ENCODE measurements at regions not wholly inside any gene's neighbourhood (a gene's known extent, or its start where the extent isn't known, plus 50 kb on each side); places are given as distances from the start of the nearest gene placed in this dataset.

DNA sequence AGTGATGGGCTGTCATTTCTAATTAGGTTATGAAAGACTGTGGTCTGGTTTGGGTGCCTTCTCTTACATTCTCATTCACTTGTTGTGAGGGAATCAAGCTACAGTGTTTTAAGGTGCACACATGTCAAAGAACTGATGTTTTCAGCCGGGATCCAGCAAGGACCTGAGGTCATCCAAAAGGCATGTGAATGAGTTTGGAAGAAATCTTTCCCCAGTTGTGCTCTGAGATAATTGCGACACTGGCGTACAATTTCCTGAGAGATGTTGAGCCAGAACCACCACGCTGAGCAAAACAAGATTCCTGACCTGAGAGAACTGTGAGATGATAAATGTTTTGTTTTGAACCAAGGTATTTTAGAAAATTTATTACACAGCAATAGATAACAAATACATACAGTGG is 295.3 kb upstream of the SLITRK3 start:
- Histone ChIP-seq H3K4me3 (no peak overlapping the region), H4K20me1 (ENCODE audit: control insufficient read depth, insufficient read depth) (no peaks in the 10 kb centered on the region), H3K4me1 (ENCODE audit: control insufficient read depth, insufficient read depth, low read length) (no peaks in the 10 kb centered on the region), H3K9me3 (replicated peaks; ENCODE audit: control insufficient read depth, insufficient read depth, low read length) (no peaks in the 10 kb centered on the region), H2AFZ (ENCODE audit: control insufficient read depth, low read depth, low read length) (no peak overlapping the region), H3K36me3 (ENCODE audit: control insufficient read depth in 2 of 2, insufficient read depth in 2 of 2, low read length in 1 of 2) (no peaks in the 10 kb centered on the region), H3K9ac (ENCODE audit: control insufficient read depth, insufficient read depth, low read length) (no peak overlapping the region), H3K27ac (ENCODE audit: control insufficient read depth, insufficient read depth) (no peak overlapping the region), H3K4me2 (ENCODE audit: control insufficient read depth, insufficient read depth) (no peak overlapping the region), H3K27me3 (replicated peaks in 1 of 2; ENCODE audit: control insufficient read depth in 2 of 2, insufficient read depth in 2 of 2, low read length in 1 of 2) (no peaks in the 10 kb centered on the region), H3K79me2 (ENCODE audit: control insufficient read depth, insufficient read depth, low read length) (no peaks in the 10 kb centered on the region)
- ChIA-PET RAD21 (ENCODE audit: unreplicated experiment) (interaction anchor here (1.2 kb wide), 1 partner anchor 14 kb away, joined by 3 read pairs; no protein-coding TSS in a partner anchor), POLR2A (no interaction called here), SMC1A (ENCODE audit: uncharacterized antibody, unreplicated experiment) (interaction anchor here (2.2 kb wide), 1 partner anchor 11 kb away, joined by 6 read pairs; no protein-coding TSS in a partner anchor), CTCF (no interaction called here)
- DNase-seq (ENCODE audit: low read depth, low spot score) (no peak), ATAC-seq (no peak), FAIRE-seq (no peak)
- TF ChIP-seq, protein P1, sequence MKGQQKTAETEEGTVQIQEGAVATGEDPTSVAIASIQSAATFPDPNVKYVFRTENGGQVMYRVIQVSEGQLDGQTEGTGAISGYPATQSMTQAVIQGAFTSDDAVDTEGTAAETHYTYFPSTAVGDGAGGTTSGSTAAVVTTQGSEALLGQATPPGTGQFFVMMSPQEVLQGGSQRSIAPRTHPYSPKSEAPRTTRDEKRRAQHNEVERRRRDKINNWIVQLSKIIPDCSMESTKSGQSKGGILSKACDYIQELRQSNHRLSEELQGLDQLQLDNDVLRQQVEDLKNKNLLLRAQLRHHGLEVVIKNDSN (IDR thresholded peaks at IDR 0.05; ENCODE audit: borderline replicate concordance, extremely low read length, insufficient read depth, low read depth, low read length), result no peak
- TF ChIP-seq, protein P2, sequence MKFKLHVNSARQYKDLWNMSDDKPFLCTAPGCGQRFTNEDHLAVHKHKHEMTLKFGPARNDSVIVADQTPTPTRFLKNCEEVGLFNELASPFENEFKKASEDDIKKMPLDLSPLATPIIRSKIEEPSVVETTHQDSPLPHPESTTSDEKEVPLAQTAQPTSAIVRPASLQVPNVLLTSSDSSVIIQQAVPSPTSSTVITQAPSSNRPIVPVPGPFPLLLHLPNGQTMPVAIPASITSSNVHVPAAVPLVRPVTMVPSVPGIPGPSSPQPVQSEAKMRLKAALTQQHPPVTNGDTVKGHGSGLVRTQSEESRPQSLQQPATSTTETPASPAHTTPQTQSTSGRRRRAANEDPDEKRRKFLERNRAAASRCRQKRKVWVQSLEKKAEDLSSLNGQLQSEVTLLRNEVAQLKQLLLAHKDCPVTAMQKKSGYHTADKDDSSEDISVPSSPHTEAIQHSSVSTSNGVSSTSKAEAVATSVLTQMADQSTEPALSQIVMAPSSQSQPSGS (IDR thresholded peaks at IDR 0.05; ENCODE audit: low read length), result no peak
- TF ChIP-seq, protein P3, sequence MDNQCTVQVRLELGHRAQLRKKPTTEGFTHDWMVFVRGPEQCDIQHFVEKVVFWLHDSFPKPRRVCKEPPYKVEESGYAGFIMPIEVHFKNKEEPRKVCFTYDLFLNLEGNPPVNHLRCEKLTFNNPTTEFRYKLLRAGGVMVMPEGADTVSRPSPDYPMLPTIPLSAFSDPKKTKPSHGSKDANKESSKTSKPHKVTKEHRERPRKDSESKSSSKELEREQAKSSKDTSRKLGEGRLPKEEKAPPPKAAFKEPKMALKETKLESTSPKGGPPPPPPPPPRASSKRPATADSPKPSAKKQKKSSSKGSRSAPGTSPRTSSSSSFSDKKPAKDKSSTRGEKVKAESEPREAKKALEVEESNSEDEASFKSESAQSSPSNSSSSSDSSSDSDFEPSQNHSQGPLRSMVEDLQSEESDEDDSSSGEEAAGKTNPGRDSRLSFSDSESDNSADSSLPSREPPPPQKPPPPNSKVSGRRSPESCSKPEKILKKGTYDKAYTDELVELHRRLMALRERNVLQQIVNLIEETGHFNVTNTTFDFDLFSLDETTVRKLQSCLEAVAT (IDR thresholded peaks at IDR 0.05), result no peak
- TF ChIP-seq BACH1 (IDR thresholded peaks at IDR 0.05; ENCODE audit: borderline replicate concordance), result no peak
- TF ChIP-seq CEBPB (IDR thresholded peaks at IDR 0.05; ENCODE audit: borderline replicate concordance in 1 of 2, low read depth in 2 of 2, low read length in 2 of 2), result no peak
- TF ChIP-seq, protein P4, sequence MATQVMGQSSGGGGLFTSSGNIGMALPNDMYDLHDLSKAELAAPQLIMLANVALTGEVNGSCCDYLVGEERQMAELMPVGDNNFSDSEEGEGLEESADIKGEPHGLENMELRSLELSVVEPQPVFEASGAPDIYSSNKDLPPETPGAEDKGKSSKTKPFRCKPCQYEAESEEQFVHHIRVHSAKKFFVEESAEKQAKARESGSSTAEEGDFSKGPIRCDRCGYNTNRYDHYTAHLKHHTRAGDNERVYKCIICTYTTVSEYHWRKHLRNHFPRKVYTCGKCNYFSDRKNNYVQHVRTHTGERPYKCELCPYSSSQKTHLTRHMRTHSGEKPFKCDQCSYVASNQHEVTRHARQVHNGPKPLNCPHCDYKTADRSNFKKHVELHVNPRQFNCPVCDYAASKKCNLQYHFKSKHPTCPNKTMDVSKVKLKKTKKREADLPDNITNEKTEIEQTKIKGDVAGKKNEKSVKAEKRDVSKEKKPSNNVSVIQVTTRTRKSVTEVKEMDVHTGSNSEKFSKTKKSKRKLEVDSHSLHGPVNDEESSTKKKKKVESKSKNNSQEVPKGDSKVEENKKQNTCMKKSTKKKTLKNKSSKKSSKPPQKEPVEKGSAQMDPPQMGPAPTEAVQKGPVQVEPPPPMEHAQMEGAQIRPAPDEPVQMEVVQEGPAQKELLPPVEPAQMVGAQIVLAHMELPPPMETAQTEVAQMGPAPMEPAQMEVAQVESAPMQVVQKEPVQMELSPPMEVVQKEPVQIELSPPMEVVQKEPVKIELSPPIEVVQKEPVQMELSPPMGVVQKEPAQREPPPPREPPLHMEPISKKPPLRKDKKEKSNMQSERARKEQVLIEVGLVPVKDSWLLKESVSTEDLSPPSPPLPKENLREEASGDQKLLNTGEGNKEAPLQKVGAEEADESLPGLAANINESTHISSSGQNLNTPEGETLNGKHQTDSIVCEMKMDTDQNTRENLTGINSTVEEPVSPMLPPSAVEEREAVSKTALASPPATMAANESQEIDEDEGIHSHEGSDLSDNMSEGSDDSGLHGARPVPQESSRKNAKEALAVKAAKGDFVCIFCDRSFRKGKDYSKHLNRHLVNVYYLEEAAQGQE (IDR thresholded peaks at IDR 0.05; ENCODE audit: low read depth, low read length), result no peak
- TF ChIP-seq POLR2A (IDR thresholded peaks at IDR 0.05; ENCODE audit: low read depth, low read length), result no peak
- TF ChIP-seq TARDBP (IDR thresholded peaks at IDR 0.05; ENCODE audit: borderline replicate concordance), result no peak
- no peak for TF ChIP-seq IKZF1 (conservative IDR thresholded peaks at IDR 0.05)
- no peak for TF ChIP-seq NRF1 (conservative IDR thresholded peaks at IDR 0.05; ENCODE audit: low read depth, low read length)
- in situ Hi-C loops (cut with MboI) (no loop called here), intact Hi-C loops (cut with micrococcal nuclease; ENCODE audit: unreplicated experiment) (no loop called here)
- WGBS (ENCODE audit: insufficient coverage, insufficient replicate concordance, low lambda C conversion rate, missing lambda C conversion rate), result 60% methylated on average over 4 of the region's 4 CpGs
- no TSS peak for BruUV-seq (replicated peaks)

Measured in GM12878 (cell line).